H1 (cell line): ENCODE measurements at regions not wholly inside any gene's neighbourhood (a gene's known extent, or its start where the extent isn't known, plus 50 kb on each side); places are given as distances from the start of the nearest gene placed in this dataset.

ENCODE experiments used
- ASH2L ChIP-seq: fragments of 200-600, 300-600 bp; sonication (generic); IDR thresholded peaks from one replicate; pipeline ENCODE4 v1.7.1; 2017; ENCODE audit warnings: low read length
- KDM4A ChIP-seq: IDR thresholded peaks from one replicate; pipeline ENCODE4 v1.7.1; 2012; ENCODE audit warnings: low read depth, mild to moderate bottlenecking, moderate library complexity, low read length, inconsistent platforms; ENCODE audit not compliant: severe bottlenecking
- SRF ChIP-seq: IDR thresholded peaks from 2 replicates; pipeline ENCODE4 v1.6.1; 2011; ENCODE audit warnings: mild to moderate bottlenecking, low read depth, low read length, moderate library complexity

DNA sequence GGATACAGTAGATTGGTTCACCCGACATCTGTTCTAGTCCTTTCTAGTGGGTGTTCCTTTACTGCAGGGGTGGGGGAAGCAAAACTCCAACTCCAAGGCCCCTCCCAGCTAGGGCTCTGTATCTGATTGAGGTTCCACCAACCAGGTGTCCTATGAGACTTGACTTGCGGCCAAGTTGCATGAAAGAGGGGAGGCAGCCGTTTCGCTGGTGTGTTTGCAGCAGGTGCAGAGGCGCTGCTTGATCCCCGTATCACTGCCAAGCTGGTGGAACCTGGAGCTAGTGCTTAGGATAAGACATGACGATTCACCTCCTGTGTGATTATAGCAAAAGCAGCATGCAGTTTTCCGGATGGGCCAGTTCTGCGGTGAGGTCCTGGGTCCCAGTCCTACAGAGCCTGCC lies 338.2 kb downstream of the UQCRFS1 start (continued):
- TF ChIP-seq SRF (no peak), KDM4A (no peak), ASH2L (no peak)
